ENCODE measurements at regions not wholly inside any gene's neighbourhood (a gene's known extent, or its start where the extent isn't known, plus 50 kb on each side); places are given as distances from the start of the nearest gene placed in this dataset.

DNA sequence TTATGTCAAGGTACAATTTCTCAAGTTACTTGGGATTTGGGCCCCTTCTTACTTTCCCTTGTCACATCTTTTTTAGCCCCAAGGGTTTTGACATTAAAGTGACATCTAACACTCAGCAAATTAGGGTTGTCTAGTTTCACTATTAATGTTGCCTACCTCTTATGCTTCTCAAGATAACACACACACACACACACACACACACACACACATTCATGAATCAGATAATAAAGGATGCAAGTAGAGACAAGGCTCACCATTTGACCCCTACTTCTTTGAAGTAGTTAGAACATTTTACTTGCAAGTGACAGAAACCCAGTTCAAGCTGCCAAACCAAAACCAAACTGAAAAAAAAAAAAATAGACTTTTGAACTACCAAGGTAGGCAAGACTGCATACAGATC, 138.8 kb downstream of the TRIB2 start:
- H3K4me3 ChIP-seq (replicated peaks; ENCODE audit: low read depth, low read length), result no peak overlapping the region
- TF ChIP-seq, protein P1, sequence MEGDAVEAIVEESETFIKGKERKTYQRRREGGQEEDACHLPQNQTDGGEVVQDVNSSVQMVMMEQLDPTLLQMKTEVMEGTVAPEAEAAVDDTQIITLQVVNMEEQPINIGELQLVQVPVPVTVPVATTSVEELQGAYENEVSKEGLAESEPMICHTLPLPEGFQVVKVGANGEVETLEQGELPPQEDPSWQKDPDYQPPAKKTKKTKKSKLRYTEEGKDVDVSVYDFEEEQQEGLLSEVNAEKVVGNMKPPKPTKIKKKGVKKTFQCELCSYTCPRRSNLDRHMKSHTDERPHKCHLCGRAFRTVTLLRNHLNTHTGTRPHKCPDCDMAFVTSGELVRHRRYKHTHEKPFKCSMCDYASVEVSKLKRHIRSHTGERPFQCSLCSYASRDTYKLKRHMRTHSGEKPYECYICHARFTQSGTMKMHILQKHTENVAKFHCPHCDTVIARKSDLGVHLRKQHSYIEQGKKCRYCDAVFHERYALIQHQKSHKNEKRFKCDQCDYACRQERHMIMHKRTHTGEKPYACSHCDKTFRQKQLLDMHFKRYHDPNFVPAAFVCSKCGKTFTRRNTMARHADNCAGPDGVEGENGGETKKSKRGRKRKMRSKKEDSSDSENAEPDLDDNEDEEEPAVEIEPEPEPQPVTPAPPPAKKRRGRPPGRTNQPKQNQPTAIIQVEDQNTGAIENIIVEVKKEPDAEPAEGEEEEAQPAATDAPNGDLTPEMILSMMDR (IDR thresholded peaks at IDR 0.05; ENCODE audit: low read length, missing control alignments), result no peak
- no peak for DNase-seq (ENCODE audit: low read depth)

DNA sequence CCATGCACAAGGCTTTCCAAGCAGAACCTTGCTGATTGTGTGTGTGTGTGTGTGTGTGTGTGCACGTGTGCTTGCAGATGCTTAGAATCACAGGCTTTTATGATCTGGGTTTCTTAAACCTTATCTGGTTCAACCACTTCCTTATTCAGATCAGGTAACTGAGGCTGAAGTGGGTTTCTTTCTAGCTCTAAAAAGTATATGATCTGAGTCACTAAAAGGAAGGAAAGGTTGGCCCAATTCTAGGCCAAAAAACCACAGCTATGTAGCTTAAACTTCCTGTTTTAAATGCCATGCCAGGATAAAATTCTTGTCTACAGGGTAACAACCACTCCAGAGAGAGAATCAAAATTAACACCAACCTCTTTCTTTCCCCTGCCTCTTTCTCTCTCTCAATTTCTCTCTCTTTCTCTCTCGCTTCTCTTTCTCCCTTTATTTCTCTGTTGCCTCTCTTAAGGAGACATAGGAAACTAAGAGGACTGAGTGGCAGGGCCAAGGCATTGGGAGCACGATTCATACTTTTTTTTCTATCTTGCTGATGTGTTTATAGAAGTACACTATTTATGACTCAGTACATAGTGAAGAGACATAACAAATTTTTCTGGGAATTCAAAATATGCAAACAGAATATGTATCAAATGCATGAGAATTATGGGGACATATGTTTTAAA, 140.3 kb downstream of the TRIB2 start:
- TF ChIP-seq, protein P1 (IDR thresholded peaks at IDR 0.05; ENCODE audit: low read length, missing control alignments), result no peak
- DNase-seq (ENCODE audit: low read depth), result peak; percentile 83
- no peak overlapping the region for H3K4me3 ChIP-seq (replicated peaks; ENCODE audit: low read depth, low read length)

DNA sequence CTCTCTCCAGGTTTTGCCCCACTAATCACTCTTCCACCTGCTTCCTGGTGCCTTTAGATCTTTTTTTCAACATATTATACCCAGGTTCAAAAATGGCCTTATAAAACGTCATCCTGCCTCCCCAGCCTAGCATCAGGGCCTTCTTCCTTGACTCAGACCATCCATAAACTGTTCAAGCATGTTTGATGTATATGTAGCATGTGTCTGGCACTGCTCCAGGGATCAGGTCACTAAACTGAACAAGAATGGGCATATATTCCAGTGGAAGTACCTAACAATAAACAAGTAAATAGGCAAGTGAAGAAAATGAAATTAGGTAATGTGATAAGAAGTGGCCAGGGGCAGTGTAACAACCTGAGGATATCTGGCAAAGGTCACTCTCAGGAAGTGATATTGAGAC, 141.2 kb downstream of the TRIB2 start:
- H3K4me3 ChIP-seq (replicated peaks; ENCODE audit: low read depth, low read length), result no peak overlapping the region
- TF ChIP-seq, protein P1 (IDR thresholded peaks at IDR 0.05; ENCODE audit: low read length, missing control alignments), result no peak
- no peak for DNase-seq (ENCODE audit: low read depth)

DNA sequence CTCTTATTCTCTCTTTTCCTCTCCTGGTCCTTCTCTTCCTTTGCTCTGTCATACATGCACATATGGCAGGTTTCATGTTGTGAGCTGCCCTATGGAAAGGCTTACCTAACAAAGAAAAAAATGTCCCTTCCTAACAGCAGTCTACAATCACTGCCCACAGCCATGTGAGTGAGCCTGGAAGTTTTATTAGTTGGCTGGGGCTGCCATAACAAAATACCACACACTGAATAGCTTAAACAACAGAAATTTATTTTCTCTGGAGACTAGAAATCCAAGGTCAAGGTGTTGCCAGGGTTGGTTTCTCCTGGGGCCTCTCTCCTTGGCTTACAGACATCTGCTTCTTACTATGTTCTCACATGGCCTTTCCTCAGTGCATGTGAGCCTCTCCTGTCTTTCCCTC, 142.1 kb downstream of the TRIB2 start:
- TF ChIP-seq, protein P1 (IDR thresholded peaks at IDR 0.05; ENCODE audit: low read length, missing control alignments), result no peak

DNA sequence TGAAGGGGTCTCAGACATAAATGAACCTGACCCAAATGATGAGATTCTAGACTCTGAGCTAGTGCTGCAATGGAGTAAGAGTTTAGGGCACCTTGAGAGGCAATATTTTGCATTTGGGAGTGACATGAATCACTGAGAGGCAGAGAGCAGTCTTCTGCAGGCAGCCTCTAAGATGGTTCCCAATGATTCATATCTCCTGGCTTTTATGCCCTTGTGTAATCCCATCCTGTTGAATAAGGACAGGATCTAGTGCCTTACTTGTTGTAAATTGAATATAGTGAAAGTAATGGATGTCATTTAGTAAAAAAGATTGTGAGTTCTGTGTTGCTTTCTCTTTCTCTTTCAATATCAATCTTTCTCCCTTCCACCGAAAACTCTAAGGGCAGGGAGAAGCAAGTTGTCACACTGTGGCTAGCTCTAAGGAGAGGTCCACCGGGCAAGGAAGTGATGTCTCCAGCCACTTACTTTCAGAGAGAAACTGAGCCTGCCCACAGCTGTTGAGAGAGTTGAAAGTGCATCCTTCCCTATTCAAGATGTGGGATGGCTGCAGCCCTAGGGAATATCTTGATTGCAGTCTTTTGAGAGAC, 144.7 kb downstream of the TRIB2 start:
- H3K4me3 ChIP-seq (replicated peaks; ENCODE audit: low read depth, low read length), result no peak overlapping the region
- TF ChIP-seq, protein P1 (IDR thresholded peaks at IDR 0.05; ENCODE audit: low read length, missing control alignments), result no peak
- peak; percentile 63 for DNase-seq (ENCODE audit: low read depth)

More for the DNA sequence above, 142.1 kb downstream of the TRIB2 start:
- no peak for DNase-seq (ENCODE audit: low read depth)
- no peak overlapping the region for H3K4me3 ChIP-seq (replicated peaks; ENCODE audit: low read depth, low read length)

DNA sequence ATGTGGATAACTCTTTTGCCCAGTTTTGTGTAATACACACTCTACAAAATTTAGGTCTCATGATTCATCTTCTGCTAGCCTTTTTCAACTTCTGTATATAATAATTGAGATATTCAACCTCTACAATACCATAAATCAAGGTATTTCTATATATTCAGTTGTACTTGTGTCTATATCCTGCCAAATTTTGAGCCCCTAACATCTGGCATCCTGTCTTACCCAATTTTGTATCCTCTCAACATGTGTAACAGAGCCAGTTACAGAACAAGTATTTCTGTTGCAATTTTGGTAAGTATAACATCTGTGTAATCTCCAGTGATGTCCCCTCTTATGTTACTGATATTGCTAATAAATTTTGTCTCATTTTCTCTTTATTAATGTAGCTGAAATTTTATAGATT, 145.8 kb downstream of the TRIB2 start:
- DNase-seq (ENCODE audit: low read depth), result no peak
- TF ChIP-seq, protein P1 (IDR thresholded peaks at IDR 0.05; ENCODE audit: low read length, missing control alignments), result no peak
- no peak overlapping the region for H3K4me3 ChIP-seq (replicated peaks; ENCODE audit: low read depth, low read length)

DNA sequence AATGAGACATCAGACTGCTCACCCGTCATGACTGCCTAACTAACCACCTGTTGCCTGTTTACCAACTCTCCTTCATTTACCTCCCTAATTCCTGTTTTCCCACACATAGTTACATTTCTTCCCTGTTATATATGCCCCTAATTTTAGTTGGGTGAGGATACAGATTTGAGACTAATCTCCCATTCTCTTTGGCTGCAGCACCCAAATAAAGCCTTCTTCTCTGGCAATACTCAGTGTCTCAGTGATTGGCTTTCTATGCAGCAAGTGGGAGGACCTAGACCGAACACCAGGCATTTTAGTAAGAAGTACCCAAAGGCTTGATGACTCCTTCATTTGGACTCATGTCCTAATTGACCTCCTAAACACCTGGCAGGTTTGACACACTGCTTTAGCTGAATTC, 147.2 kb downstream of the TRIB2 start:
- no peak for DNase-seq (ENCODE audit: low read depth)
- TF ChIP-seq, protein P1 (IDR thresholded peaks at IDR 0.05; ENCODE audit: low read length, missing control alignments), result no peak
- H3K4me3 ChIP-seq (replicated peaks; ENCODE audit: low read depth, low read length), result no peak overlapping the region
